ENCODE measurements at regions not wholly inside any gene's neighbourhood (a gene's known extent, or its start where the extent isn't known, plus 50 kb on each side); places are given as distances from the start of the nearest gene placed in this dataset.

GRCh38 chr20:52536040-52536439 lies 344.5 kb upstream of the ZFP64 start:
- Mint-ChIP-seq H3K36me3 (no peaks in the 10 kb centered on the region), H3K9me3 (peaks cover 0 to 15% (median 2%) of the 10 kb centered on the region in 7 donors), H3K27me3 (ENCODE audit: low read depth in 3 of 3) (peaks cover 0 to 3% (median 2%) of the 10 kb centered on the region in 3 donors), H3K27ac (no peak overlapping the region), H3K4me3 (no peak overlapping the region), H3K4me1 (no peaks in the 10 kb centered on the region)
- H3K9me3 ChIP-seq (replicated peaks in 1 of 2; ENCODE audit: control insufficient read depth in 1 of 2, insufficient read depth in 1 of 2, low read length in 2 of 2), result no peaks in the 10 kb centered on the region
- no peak overlapping the region for H2AFZ ChIP-seq (ENCODE audit: insufficient read depth, low read depth, low read length, poor library complexity, severe bottlenecking)
- no peaks in the 10 kb centered on the region for H3K79me2 ChIP-seq (ENCODE audit: insufficient read depth, low read length)
- TF ChIP-seq CTCF (IDR thresholded peaks at IDR 0.05), result no peak
- no peaks in the 10 kb centered on the region for H3K4me1 ChIP-seq (ENCODE audit: control insufficient read depth in 1 of 2, insufficient read depth in 2 of 2, low read length in 2 of 2)
- H3K9ac ChIP-seq (ENCODE audit: insufficient read depth, low read length, poor library complexity, severe bottlenecking), result no peak overlapping the region
- H4K20me1 ChIP-seq (ENCODE audit: insufficient read depth, low read length), result no peaks in the 10 kb centered on the region
- intact Hi-C loops (cut with micrococcal nuclease), result no loop called here
- DNase-seq, result no peak
- no peaks in the 10 kb centered on the region for H3K36me3 ChIP-seq (replicated peaks in 1 of 2; ENCODE audit: control insufficient read depth in 1 of 2, insufficient read depth in 2 of 2, low read length in 2 of 2)
- no CpG with 5 or more reads among the region's 1 CpG for WGBS (ENCODE audit: insufficient coverage)
- H3K27me3 ChIP-seq (ENCODE audit: control insufficient read depth in 2 of 2, insufficient read depth in 2 of 2, low read length in 2 of 2), result no peaks in the 10 kb centered on the region
- no peak overlapping the region for H3K4me2 ChIP-seq (replicated peaks; ENCODE audit: extremely low read depth, low read length, poor library complexity, severe bottlenecking)
- no peak overlapping the region for H3K4me3 ChIP-seq (replicated peaks in 1 of 3; ENCODE audit: low read depth in 2 of 3, low read length in 3 of 3)
- no peak overlapping the region for H3K27ac ChIP-seq (ENCODE audit: low read depth in 1 of 2, low read length in 2 of 2)

GRCh38 chr20:52534616-52535015 lies 343.0 kb upstream of the ZFP64 start:
- no CpG with 5 or more reads among the region's 4 CpGs for WGBS (ENCODE audit: insufficient coverage)
- no peak overlapping the region for H3K27ac ChIP-seq (ENCODE audit: low read depth in 1 of 2, low read length in 2 of 2)
- no peaks in the 10 kb centered on the region for H3K27me3 ChIP-seq (ENCODE audit: control insufficient read depth in 2 of 2, insufficient read depth in 2 of 2, low read length in 2 of 2)

More at GRCh38 chr20:52534616-52535015, 343.0 kb upstream of the ZFP64 start:
- no peak overlapping the region for H3K4me3 ChIP-seq (replicated peaks in 1 of 3; ENCODE audit: low read depth in 2 of 3, low read length in 3 of 3)
- no peaks in the 10 kb centered on the region for H3K4me1 Mint-ChIP-seq
- DNase-seq, result no peak
- no peak overlapping the region for H3K9ac ChIP-seq (ENCODE audit: insufficient read depth, low read length, poor library complexity, severe bottlenecking)
- H3K36me3 ChIP-seq (replicated peaks in 1 of 2; ENCODE audit: control insufficient read depth in 1 of 2, insufficient read depth in 2 of 2, low read length in 2 of 2), result no peaks in the 10 kb centered on the region
- no peaks in the 10 kb centered on the region for H3K4me1 ChIP-seq (ENCODE audit: control insufficient read depth in 1 of 2, insufficient read depth in 2 of 2, low read length in 2 of 2)
- no peak overlapping the region for H3K4me3 Mint-ChIP-seq
- H3K4me2 ChIP-seq (replicated peaks; ENCODE audit: extremely low read depth, low read length, poor library complexity, severe bottlenecking), result no peak overlapping the region
- H2AFZ ChIP-seq (ENCODE audit: insufficient read depth, low read depth, low read length, poor library complexity, severe bottlenecking), result no peak overlapping the region
- H3K36me3 Mint-ChIP-seq, result no peaks in the 10 kb centered on the region
- no peaks in the 10 kb centered on the region for H3K9me3 ChIP-seq (replicated peaks in 1 of 2; ENCODE audit: control insufficient read depth in 1 of 2, insufficient read depth in 1 of 2, low read length in 2 of 2)
- peaks cover 0 to 15% (median 2%) of the 10 kb centered on the region in 7 donors for H3K9me3 Mint-ChIP-seq
- no peak overlapping the region for H3K27ac Mint-ChIP-seq
- H4K20me1 ChIP-seq (ENCODE audit: insufficient read depth, low read length), result no peaks in the 10 kb centered on the region
- no peaks in the 10 kb centered on the region for H3K79me2 ChIP-seq (ENCODE audit: insufficient read depth, low read length)
- TF ChIP-seq CTCF (IDR thresholded peaks at IDR 0.05), result no peak
- intact Hi-C loops (cut with micrococcal nuclease), result no loop called here
- peaks cover 0 to 2% (median 0%) of the 10 kb centered on the region in 3 donors for H3K27me3 Mint-ChIP-seq (ENCODE audit: low read depth in 3 of 3)

Measured in CD14-positive monocyte (primary cell).